ENCODE measurements at regions not wholly inside any gene's neighbourhood (a gene's known extent, or its start where the extent isn't known, plus 50 kb on each side); places are given as distances from the start of the nearest gene placed in this dataset.

GRCh38 chr1:95716550-95716949 lies 482.5 kb downstream of the RWDD3 start:
- H2AFZ ChIP-seq (ENCODE audit: low read depth, low read length): no peak overlapping the region
- H3K4me2 ChIP-seq (ENCODE audit: low read length): no peak overlapping the region
- Mint-ChIP-seq H3K27me3 (ENCODE audit: low read depth, unreplicated experiment) (no peaks in the 10 kb centered on the region), H3K4me3 (ENCODE audit: unreplicated experiment) (no peak overlapping the region), H3K27ac (ENCODE audit: unreplicated experiment) (no peak overlapping the region), H3K36me3 (ENCODE audit: low read depth, unreplicated experiment) (no peaks in the 10 kb centered on the region), H3K9me3 (ENCODE audit: unreplicated experiment) (no peaks in the 10 kb centered on the region), H3K4me1 (ENCODE audit: low read depth, unreplicated experiment) (peaks cover 2% of the 10 kb centered on the region)
- DNase-seq (ENCODE audit: low read depth): no peak
- H4K20me1 ChIP-seq (ENCODE audit: insufficient read depth, low read length): no peaks in the 10 kb centered on the region
- no peaks in the 10 kb centered on the region for H3K36me3 ChIP-seq (ENCODE audit: insufficient read depth, low read length)
- H3K9me3 ChIP-seq (ENCODE audit: insufficient read depth, low read depth, low read length): no peaks in the 10 kb centered on the region
- no peak overlapping the region for H3K4me3 ChIP-seq (ENCODE audit: insufficient read depth, low read depth, low read length)
- H3K79me2 ChIP-seq (ENCODE audit: insufficient read depth, low read length): no peaks in the 10 kb centered on the region
- no peak for TF ChIP-seq EZH2 (IDR thresholded peaks at IDR 0.05; ENCODE audit: insufficient read depth, low read length)
- TF ChIP-seq, protein P1, sequence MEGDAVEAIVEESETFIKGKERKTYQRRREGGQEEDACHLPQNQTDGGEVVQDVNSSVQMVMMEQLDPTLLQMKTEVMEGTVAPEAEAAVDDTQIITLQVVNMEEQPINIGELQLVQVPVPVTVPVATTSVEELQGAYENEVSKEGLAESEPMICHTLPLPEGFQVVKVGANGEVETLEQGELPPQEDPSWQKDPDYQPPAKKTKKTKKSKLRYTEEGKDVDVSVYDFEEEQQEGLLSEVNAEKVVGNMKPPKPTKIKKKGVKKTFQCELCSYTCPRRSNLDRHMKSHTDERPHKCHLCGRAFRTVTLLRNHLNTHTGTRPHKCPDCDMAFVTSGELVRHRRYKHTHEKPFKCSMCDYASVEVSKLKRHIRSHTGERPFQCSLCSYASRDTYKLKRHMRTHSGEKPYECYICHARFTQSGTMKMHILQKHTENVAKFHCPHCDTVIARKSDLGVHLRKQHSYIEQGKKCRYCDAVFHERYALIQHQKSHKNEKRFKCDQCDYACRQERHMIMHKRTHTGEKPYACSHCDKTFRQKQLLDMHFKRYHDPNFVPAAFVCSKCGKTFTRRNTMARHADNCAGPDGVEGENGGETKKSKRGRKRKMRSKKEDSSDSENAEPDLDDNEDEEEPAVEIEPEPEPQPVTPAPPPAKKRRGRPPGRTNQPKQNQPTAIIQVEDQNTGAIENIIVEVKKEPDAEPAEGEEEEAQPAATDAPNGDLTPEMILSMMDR (IDR thresholded peaks at IDR 0.05; ENCODE audit: insufficient read depth, low read depth, low read length): no peak
- no peak for FAIRE-seq
- no peak overlapping the region for H3K9ac ChIP-seq (ENCODE audit: low read length)
- H3K4me1 ChIP-seq (ENCODE audit: insufficient read depth, low read length): no peaks in the 10 kb centered on the region
- no peaks in the 10 kb centered on the region for H3K27me3 ChIP-seq (ENCODE audit: insufficient read depth, low read length)
- no peak overlapping the region for H3K27ac ChIP-seq (ENCODE audit: low read depth, low read length)

DNA sequence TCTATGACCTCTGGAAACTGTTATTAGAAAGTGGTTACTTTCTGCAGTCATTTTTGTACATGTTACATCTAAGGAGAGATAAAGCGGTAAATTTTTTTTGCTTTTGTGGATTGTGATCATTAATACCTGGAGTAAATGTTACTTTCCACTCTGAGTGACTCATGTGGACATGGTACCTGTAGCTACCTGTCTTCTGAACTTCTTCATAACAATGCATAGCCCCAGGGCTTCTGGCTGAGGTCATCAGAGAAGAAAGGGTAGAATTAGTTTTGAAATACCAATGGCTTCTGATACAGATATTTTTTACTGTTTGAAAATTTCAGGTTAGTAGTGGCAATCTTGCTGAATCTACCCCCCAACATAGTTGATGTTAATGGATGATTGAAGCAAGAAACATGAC lies 489.3 kb downstream of the RWDD3 start:
- Histone ChIP-seq H3K36me3 (ENCODE audit: insufficient read depth, low read length) (no peaks in the 10 kb centered on the region), H3K9me3 (ENCODE audit: insufficient read depth, low read depth, low read length) (no peaks in the 10 kb centered on the region), H3K4me2 (ENCODE audit: low read length) (no peak overlapping the region), H3K79me2 (ENCODE audit: insufficient read depth, low read length) (no peaks in the 10 kb centered on the region), H4K20me1 (ENCODE audit: insufficient read depth, low read length) (no peaks in the 10 kb centered on the region), H3K4me1 (ENCODE audit: insufficient read depth, low read length) (no peaks in the 10 kb centered on the region), H3K4me3 (ENCODE audit: insufficient read depth, low read depth, low read length) (no peak overlapping the region), H3K27ac (ENCODE audit: low read depth, low read length) (no peak overlapping the region), H3K9ac (ENCODE audit: low read length) (no peak overlapping the region), H2AFZ (ENCODE audit: low read depth, low read length) (no peak overlapping the region), H3K27me3 (ENCODE audit: insufficient read depth, low read length) (no peaks in the 10 kb centered on the region)
- no peak for DNase-seq (ENCODE audit: low read depth)
- Mint-ChIP-seq H3K4me3 (ENCODE audit: unreplicated experiment) (no peak overlapping the region), H3K27ac (ENCODE audit: unreplicated experiment) (no peak overlapping the region), H3K36me3 (ENCODE audit: low read depth, unreplicated experiment) (no peaks in the 10 kb centered on the region), H3K4me1 (ENCODE audit: low read depth, unreplicated experiment) (no peaks in the 10 kb centered on the region), H3K27me3 (ENCODE audit: low read depth, unreplicated experiment) (no peaks in the 10 kb centered on the region), H3K9me3 (ENCODE audit: unreplicated experiment) (no peaks in the 10 kb centered on the region)
- no peak for TF ChIP-seq EZH2 (IDR thresholded peaks at IDR 0.05; ENCODE audit: insufficient read depth, low read length)
- TF ChIP-seq, protein P1 (IDR thresholded peaks at IDR 0.05; ENCODE audit: insufficient read depth, low read depth, low read length): no peak
- FAIRE-seq: no peak

DNA sequence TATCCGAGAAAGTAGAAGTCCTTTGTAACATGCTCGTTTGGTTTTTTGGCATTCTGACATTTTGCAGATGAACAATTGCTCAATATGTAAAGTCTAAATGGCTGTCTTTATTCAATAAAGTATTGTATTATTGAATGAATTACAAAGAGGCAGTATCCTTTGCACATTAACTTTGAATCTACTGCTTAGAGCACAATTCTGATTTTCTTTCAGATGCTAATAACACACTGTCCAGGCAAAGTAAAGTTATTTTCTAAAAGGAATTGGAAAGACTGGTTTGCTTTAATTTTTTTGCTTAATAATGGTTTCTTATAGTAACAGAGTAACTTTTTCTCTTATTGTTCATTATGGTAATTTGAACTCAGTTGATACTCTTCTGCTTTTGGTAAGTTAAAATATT lies 494.8 kb downstream of the RWDD3 start:
- H3K36me3 Mint-ChIP-seq (ENCODE audit: low read depth, unreplicated experiment): no peaks in the 10 kb centered on the region
- Histone ChIP-seq H2AFZ (ENCODE audit: low read depth, low read length) (no peak overlapping the region), H4K20me1 (ENCODE audit: insufficient read depth, low read length) (no peaks in the 10 kb centered on the region), H3K9ac (ENCODE audit: low read length) (no peak overlapping the region), H3K27me3 (ENCODE audit: insufficient read depth, low read length) (no peaks in the 10 kb centered on the region), H3K27ac (ENCODE audit: low read depth, low read length) (no peak overlapping the region), H3K36me3 (ENCODE audit: insufficient read depth, low read length) (no peaks in the 10 kb centered on the region), H3K79me2 (ENCODE audit: insufficient read depth, low read length) (no peaks in the 10 kb centered on the region), H3K4me3 (ENCODE audit: insufficient read depth, low read depth, low read length) (no peak overlapping the region), H3K4me2 (ENCODE audit: low read length) (no peak overlapping the region), H3K4me1 (ENCODE audit: insufficient read depth, low read length) (no peaks in the 10 kb centered on the region), H3K9me3 (ENCODE audit: insufficient read depth, low read depth, low read length) (no peaks in the 10 kb centered on the region)
- H3K27me3 Mint-ChIP-seq (ENCODE audit: low read depth, unreplicated experiment): no peaks in the 10 kb centered on the region
- H3K4me3 Mint-ChIP-seq (ENCODE audit: unreplicated experiment): no peak overlapping the region
- TF ChIP-seq, protein P1 (IDR thresholded peaks at IDR 0.05; ENCODE audit: insufficient read depth, low read depth, low read length): no peak
- no peak for TF ChIP-seq EZH2 (IDR thresholded peaks at IDR 0.05; ENCODE audit: insufficient read depth, low read length)
- DNase-seq (ENCODE audit: low read depth) (no peak), FAIRE-seq (no peak)
- H3K9me3 Mint-ChIP-seq (ENCODE audit: unreplicated experiment): no peaks in the 10 kb centered on the region
- H3K27ac Mint-ChIP-seq (ENCODE audit: unreplicated experiment): no peak overlapping the region
- H3K4me1 Mint-ChIP-seq (ENCODE audit: low read depth, unreplicated experiment): peaks cover 3% of the 10 kb centered on the region

Data from astrocyte (in vitro differentiated cells and primary cell).